ENCODE measurements at regions not wholly inside any gene's neighbourhood (a gene's known extent, or its start where the extent isn't known, plus 50 kb on each side); places are given as distances from the start of the nearest gene placed in this dataset.
"Not testable (repeated sequence)": the region's sequence is repeated elsewhere in the genome, so short reads cannot be mapped to it uniquely, and the experiment has no call there.

- DNase-seq = no peak
Measured at GRCh38 chr11:106520146-106520912, 442.9 kb downstream of the AASDHPPT start.

DNA sequence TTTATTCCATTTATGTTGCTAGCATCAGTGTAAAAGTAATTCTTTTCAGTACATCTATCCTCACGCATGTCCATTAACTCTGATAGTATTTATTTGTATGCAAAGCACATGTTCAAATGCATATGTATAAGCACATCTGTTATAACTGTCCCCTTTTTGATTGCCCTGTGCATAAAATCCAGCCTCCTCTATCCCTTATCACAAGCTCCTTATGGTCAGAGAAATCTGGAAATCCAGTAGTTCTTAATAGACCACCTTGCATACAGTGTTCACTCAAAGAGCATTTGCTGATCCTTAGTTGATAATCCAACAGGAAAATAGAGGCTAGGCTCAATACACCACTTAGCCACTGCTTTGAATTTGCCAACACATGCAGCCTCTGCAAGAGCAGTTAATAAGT is 443.5 kb downstream of the AASDHPPT start:
- no peak for DNase-seq

GRCh38 chr11:106523171-106523570 is 445.7 kb downstream of the AASDHPPT start:
- no peak for DNase-seq

DNA sequence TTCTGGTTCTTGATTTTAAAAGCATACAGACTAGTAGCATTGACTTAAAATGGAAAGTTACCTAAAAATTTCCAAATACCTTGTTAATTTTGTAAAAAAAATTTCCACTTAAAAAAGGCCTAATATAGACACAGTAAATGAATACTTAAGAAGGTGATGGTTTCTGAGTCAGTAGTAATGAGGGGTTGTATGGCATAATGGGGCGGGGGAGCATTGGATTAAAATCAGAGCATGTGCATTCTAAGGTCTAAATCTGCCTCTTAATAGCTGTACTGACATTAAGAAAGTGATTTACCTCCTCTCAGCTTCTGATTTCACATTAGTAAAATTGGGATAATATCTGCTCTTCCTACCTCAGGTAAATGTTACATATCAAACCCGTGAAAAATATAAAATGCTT is 446.5 kb downstream of the AASDHPPT start:
- no peak for DNase-seq

DNA sequence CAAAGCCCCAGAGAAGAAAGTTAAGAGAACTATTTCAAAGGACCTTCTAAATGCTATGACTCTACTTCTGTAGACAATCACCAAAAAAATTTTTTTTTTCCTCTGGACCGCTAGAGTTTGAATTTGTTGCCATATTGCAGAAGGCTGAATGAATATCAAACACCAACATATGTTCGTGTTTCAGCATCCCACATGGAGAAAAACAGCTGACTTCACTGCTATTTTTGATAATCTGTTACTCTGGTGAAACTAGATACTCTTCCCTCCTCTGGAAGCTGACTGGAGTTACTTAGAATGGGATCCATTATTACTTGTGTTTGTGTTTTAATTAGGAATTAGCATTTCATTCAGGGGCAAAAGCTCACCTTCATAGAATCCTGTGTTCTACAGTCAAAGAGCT is 447.0 kb downstream of the AASDHPPT start:
- no peak for DNase-seq

- DNase-seq = not testable (repeated sequence)
Measured at GRCh38 chr11:106531648-106532047, 454.2 kb downstream of the AASDHPPT start.

DNA sequence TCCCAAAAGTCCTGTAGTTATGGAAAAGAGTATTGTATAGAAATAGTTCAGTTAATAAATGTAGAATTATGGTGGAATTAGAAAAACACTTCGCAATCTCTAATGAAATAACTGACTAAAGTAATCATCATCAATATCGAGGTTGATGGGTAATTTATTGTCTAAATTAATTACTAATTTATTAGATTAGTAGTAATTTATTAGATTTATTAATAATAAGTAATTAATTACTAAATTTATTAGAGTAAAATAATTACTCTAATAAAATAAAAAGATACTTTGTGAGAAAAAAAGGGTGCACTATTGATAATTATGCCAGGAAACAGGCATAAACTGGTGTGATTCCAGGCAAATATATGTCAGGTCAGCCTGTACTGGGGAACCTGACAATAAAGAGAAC is 455.6 kb downstream of the AASDHPPT start:
- DNase-seq = no peak

GRCh38 chr11:106540001-106540400 is 462.5 kb downstream of the AASDHPPT start:
- no peak for DNase-seq

DNA sequence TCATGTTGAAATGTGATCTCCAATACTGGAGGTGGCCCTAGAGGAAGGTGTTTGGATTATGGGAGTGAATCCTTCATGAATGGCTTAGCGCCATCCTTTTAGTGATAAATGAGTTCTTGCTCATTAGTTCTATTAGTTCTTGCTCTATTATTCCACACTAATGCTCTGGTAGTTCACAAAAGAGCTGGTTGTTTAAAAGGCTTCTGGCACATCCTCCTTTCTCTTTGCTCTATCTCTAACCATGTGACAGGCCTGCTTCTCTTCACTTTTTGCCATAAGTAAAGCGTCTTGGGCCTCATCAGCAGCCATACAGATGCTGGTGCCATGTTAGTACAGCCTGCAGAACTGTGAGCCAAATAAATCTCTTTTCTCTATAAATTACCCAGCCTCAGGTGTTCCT is 469.9 kb downstream of the GUCY1A2 start:
- DNase-seq = no peak

DNA sequence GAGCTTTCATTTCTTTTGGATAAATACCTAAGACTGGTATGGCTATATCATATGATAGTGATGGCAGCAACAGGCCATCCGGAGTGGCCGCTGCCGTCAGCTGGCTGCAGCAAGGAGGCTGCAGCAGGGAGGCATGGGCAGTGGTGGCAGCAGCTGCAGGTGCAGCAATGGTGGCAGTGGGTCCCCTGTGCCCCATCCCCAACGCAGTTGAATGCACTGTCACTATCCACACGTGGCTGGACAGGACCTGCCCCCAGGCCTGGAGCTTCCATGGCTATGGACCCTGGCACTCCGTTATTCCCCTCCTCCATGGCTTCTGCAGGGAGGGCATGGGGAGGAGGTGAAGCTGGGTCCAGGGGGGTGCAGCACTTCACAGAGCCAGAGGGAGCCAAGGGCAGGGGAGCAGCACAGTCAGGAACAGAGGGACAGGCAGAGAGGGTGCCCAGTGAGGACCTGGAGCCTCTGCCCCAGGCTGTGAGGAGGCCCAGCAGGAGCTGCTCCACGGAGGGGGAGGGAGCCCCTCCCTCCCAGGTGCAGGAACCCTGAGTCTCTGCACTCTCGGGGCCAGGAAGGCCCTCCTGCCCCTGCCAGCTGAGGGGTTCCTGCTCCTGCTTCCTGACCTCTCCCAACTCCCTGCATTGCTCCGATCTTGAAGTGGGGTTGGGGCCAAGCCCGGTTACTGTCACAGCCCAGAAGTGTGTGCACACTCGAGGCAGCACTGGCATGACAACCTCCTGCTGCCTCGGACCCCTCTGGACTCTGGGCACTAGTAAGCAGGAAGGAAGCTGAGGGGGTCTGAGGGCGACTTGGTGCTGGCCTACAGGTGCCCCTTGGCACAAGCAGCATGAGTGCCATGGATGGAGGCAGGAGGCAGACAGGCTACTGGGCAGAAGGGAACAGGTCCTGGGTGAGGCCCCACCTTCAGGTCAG is 466.3 kb downstream of the GUCY1A2 start:
- DNase-seq = no peak

DNA sequence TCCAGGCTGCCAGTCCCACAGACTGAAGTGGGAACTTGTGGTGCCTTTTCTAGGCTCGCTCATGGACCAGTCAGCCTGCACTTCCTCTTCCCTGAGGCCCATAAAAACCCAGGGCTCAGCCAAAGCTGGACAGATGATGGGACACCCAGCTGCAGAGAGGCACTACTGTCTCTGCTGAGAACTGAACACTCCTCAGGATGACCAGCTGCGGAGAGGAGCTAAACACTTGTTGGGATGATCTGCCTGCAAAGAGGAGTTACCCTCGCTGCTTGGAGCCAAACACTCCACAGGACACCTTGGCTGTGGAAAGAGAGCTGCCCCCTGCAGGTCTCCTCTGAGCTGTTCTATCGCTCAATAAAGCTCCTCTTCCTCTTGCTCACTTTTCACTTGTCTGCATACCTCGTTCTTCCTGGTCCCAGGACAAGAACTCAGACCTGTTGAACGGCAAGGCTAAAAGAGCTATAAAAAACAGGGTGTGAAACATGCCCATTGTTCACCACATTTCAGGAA is 465.5 kb downstream of the GUCY1A2 start:
- DNase-seq = no peak

DNA sequence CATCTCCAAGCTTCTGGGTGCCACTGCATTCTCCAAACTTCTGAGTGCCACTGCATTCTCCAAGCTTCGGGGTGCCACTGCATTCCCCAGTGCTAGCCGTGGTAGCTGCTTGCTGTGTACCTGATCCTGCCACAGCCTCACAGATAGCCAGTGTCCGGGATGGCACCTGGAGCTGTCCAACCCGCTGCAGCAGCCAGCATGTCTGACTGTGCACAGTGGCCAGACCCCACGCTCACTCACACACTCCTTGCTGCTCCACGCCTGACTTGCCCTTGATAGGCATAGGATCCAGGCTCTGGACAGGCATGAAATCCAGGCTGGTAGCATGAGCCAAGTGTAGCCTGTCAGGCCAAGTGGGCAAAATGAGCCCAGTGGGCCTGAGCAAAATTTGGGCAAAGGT is 465.0 kb downstream of the GUCY1A2 start:
- DNase-seq = no peak

DNA sequence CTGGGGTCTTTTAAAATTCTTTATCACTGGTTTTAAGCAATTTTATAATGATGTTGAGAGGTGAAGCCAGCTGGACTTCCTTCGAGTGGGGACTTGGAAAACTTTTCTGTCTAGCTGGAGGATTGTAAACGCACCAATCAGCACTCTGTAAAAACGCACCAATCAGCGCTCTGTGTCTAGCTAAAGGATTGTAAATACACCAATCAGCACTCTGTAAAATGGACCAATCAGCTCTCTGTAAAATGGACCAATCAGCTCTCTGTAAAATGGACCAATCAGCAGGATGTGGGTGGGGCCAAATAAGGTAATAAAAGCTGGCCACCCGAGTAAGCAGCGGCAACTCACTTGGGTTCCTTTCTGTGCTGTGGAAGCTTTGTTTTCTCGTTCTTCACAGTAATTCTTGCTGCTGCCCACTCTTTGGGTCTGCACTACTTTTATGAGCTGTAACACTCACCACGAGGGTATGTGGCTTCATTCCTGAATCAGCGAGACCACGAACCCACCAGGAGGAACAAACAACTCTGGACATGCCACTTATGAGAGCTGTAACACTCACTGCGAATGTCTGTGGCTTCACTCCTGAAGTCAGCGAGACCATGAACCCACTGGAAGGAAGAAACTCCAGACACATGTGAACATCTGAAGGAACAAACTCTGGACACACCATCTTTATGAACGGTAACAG is 462.6 kb downstream of the GUCY1A2 start:
- not testable (repeated sequence) for DNase-seq

DNA sequence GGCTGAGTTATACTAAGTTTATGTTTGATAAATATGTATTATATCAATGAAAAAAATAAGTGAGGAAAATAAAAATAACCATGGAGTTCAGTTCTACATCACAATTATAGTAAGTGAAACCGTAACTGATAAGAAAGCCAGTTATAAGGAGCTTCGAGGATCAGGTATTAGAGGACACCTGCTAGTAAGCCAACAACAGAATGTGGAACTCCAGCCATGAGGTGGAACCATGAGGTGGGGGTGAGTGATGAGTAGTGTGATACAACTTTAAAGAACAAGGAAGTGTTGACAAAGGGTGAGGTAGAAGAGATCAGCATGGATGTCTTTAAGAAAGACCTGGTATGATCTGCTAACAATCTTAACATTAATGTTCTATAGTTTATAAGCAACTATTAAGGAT is 452.9 kb downstream of the GUCY1A2 start:
- DNase-seq = no peak

DNA sequence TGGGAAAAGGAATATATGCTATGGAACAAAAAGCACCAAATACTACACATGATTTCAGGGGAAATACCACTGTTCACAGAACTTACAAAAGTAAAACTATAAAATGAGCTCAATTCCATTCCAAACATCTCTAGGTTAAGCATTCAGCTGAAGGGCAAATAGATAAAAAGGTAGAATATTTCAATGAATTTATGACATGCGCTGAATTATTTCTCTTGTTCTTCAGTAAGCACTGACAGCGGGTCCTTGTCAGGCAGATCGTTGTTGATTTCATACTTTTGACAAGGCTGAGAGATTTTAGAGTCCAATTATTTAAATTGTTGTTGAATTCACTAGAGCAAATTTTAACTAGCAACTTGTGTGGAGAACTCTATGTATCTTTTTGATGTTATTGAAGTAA is 449.6 kb downstream of the GUCY1A2 start:
- DNase-seq = no peak

DNA sequence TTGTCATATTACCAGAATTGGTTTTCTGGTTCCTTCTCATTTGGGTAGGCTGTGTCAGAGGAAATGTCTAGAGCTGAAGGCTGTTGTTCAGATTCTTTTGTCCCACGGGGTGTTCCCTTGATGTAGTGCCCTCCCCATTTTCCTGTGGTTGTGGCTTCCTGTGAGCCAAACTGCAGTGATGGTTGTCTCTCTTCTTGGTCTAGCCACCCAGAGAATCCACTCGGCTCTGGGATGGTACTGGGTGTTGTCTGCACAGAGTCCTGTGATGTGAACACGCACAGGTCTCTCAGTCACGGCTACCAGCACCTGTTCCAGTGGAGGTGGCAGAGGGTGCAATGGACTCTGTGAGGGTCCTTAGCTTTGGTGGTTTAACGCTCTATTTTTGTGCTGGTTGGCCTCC is 440.9 kb downstream of the GUCY1A2 start:
- not testable (repeated sequence) for DNase-seq

DNA sequence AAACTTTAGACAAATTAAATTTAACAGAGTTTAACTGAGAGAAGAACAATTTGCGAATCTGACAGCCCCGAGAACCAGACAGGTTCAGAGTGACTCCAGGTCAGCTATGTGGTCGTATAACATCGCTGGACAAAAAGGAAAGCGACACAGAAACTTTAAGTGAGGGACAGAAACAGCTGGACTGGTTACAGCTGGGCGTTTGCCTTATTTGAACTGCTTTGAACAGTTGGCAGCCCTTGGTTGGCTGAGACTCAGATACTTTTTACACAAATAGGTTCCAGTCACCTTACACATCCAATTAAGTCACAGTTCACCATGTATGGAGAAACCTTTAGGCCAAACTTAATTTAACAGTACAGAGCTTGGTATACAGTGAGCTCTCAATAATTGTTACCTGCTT is 436.9 kb downstream of the GUCY1A2 start:
- DNase-seq = no peak

DNA sequence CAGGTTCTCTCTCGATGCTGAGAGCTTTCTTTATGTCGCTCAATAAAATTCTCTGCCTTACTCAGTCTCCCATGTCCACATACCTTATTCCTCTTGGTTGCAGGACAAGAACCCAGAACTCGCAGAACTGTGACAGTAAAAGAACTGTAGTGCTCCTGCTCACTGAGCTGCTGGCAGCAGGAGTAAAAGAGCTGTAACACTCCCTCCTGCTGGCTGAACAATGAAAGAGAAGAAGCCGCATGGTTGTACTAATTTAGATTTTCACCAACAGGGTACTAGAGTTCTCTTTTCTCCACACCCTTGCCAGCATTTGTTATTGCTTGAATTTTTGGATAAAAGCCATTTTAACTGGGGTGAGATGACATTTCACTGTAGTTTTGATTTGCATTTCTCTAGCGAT is 433.2 kb downstream of the GUCY1A2 start:
- DNase-seq = peak; percentile 19

DNA sequence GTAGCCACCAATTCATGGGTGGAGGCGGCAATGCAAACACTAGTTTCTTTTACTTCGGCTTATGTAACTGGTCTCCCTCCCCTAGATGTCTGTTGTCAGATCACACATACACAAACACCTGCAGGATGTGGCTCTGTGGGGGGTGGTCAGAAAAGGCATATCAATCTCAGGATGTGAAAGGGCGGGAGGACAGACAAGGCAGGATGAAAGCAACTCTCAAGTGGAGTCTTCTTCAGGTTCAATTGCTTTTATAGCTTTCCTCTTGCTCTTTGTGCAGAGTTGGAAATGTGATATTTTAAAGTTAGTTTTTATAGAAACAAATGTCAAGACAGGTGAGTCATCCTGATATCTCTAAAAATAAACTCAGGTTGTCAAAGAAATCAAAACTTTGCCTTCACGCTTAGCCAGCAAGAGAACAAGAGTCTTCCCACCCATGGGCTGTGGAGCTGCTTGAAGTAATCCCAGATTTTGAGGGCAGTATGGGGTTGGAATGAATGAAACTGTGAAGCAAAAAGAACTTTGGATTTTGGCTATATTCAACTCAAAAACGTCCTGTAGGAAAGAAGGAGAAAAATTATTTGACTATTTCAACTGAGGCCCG is 423.4 kb downstream of the GUCY1A2 start:
- no peak for DNase-seq

DNA sequence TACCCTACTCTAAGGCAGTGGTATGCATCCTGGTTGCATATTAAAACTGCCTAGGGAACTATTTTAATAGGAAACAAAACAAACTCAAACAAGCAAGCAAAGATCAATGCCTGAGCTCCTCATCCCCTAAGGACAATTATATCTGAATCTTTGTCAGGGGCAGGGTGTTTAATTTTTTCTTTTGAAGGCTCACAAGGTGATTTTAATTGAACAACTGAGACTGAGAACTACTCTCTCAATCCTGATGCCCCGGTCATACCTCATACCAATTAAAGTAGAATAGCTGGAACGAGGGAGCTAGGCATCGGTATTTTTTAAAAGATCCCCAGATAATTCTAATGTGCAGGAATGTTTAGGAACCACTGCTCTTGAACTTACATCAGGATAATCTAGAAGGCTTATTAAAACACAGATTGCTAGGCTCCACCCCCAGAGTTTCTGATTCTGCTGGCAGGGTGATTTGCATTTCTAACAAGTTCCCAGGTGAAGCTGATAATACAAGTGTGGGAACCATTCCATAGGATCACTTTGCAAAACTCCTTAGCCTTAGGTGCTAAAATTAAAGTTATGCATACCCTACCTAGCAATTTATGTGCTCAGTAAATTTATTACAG is 416.5 kb downstream of the GUCY1A2 start:
- no peak for DNase-seq

- DNase-seq = no peak
Measured at GRCh38 chr11:106608677-106609076, 409.6 kb downstream of the GUCY1A2 start.

DNA sequence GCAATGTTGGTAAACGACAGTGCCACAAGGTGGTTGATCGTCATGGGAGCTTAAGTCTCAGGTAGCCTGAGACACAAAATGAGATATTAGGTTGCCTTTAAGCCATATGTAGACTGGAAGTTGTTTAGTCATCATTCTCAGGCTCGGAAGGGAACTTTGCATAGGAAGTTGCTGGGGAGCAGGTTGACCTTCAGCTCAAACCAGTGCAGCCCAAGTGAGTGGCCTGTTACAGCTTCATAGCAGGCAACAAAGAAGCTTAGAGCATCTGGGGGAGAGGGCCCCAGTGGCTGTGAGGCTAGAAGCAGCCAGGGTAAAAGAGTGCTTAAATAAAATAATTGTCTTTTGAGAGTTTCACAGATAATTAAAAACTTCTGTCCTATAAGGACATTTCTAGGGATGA is 404.0 kb downstream of the GUCY1A2 start:
- DNase-seq = no peak
